ENCODE measurements at regions not wholly inside any gene's neighbourhood (a gene's known extent, or its start where the extent isn't known, plus 50 kb on each side); places are given as distances from the start of the nearest gene placed in this dataset.

GRCh38 chr3:64422932-64423331, 197.7 kb upstream of the PRICKLE2 start:
- WGBS = 81% methylated on average over 4 of the region's 4 CpGs
- no peaks in the 10 kb centered on the region for H3K27me3 ChIP-seq
- no peak overlapping the region for H3K27ac ChIP-seq
- H3K9me3 ChIP-seq = no peaks in the 10 kb centered on the region
- H3K4me1 ChIP-seq = no peaks in the 10 kb centered on the region
- no peak for DNase-seq (ENCODE audit: low spot score in 2 of 2)
- TF ChIP-seq, protein P1, sequence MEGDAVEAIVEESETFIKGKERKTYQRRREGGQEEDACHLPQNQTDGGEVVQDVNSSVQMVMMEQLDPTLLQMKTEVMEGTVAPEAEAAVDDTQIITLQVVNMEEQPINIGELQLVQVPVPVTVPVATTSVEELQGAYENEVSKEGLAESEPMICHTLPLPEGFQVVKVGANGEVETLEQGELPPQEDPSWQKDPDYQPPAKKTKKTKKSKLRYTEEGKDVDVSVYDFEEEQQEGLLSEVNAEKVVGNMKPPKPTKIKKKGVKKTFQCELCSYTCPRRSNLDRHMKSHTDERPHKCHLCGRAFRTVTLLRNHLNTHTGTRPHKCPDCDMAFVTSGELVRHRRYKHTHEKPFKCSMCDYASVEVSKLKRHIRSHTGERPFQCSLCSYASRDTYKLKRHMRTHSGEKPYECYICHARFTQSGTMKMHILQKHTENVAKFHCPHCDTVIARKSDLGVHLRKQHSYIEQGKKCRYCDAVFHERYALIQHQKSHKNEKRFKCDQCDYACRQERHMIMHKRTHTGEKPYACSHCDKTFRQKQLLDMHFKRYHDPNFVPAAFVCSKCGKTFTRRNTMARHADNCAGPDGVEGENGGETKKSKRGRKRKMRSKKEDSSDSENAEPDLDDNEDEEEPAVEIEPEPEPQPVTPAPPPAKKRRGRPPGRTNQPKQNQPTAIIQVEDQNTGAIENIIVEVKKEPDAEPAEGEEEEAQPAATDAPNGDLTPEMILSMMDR (IDR thresholded peaks at IDR 0.05) = no peak
- TF ChIP-seq POLR2AphosphoS5 (IDR thresholded peaks at IDR 0.05) = no peak
- no peak overlapping the region for H3K4me3 ChIP-seq
- no peaks in the 10 kb centered on the region for H3K36me3 ChIP-seq

DNA sequence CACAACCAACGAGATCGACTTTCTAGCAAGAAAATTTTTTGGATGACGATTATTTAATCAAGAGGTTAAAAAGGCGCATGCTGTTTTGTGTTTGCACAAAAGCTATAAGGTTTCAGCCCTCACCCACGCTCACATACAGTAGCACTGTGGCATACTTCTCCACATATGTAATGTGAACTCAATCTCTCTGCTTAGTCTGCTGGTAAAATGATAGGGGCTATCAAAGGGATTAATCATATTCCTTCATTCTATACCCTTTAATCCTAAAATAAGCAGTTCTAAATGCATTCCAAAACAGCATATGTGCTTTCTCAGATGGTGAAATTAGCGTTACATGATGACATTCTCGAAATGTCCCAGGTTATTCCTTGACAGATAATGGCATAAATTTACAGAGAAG, 196.9 kb upstream of the PRICKLE2 start:
- 88% methylated on average over 7 of the region's 7 CpGs for WGBS
- Histone ChIP-seq H3K27ac (no peak overlapping the region), H3K27me3 (no peaks in the 10 kb centered on the region), H3K9me3 (no peaks in the 10 kb centered on the region), H3K4me1 (no peaks in the 10 kb centered on the region), H3K4me3 (no peak overlapping the region), H3K36me3 (no peaks in the 10 kb centered on the region)
- DNase-seq (ENCODE audit: low spot score in 2 of 2) = no peak
- TF ChIP-seq POLR2A (IDR thresholded peaks at IDR 0.05) = no peak
- TF ChIP-seq, protein P1 (IDR thresholded peaks at IDR 0.05) = no peak
- TF ChIP-seq EP300 (IDR thresholded peaks at IDR 0.05) = no peak
- TF ChIP-seq POLR2AphosphoS5 (IDR thresholded peaks at IDR 0.05) = no peak

DNA sequence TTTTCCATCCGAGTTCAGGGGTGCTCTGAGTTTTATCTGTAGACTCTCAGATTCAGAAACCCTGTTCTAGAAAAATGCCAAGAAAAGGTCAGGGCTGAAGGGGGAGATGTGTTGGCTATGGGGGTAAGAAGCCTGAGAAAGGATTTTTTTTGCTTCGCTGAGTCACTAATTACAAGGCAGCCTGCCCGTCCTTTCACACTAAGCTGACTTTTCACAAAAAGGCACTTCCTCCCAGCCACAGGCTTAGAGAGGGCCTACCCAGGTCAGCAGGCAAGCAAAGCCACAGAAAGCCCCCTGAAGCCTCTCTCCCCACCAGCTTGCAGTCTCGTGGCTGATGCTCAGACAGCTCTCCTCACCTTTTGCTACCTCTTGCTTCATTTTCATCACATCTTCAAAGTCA, 192.6 kb upstream of the PRICKLE2 start:
- 62% methylated on average over 4 of the region's 4 CpGs for WGBS
- H3K9me3 ChIP-seq = no peaks in the 10 kb centered on the region
- no peaks in the 10 kb centered on the region for H3K36me3 ChIP-seq
- TF ChIP-seq, protein P1 (IDR thresholded peaks at IDR 0.05) = no peak
- no peak for TF ChIP-seq POLR2A (IDR thresholded peaks at IDR 0.05)
- no peaks in the 10 kb centered on the region for H3K4me1 ChIP-seq
- H3K27me3 ChIP-seq = no peaks in the 10 kb centered on the region
- no peak overlapping the region for H3K4me3 ChIP-seq
- no peak for DNase-seq (ENCODE audit: low spot score in 2 of 2)
- no peak overlapping the region for H3K27ac ChIP-seq

DNA sequence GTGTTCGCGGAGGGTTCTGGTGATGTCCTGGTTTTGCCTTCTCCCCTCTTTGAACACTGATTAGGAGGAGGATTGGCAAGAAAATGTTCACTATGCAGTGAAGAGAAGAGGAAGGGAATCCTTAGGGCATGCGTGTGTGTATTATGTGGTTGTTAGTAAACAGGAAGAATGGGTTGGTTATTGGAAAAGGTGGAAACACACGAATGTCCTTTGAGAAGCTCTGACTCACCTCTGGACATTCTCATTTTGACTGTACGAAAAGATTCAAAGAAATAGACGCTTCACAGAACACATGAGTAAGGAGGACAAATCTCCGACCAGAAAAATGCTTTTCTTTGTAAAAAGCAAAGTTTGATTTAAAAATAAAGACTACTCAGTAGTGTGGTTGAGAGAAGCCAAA, 188.8 kb upstream of the PRICKLE2 start:
- Histone ChIP-seq H3K4me1 (no peaks in the 10 kb centered on the region), H3K36me3 (no peaks in the 10 kb centered on the region), H3K27ac (no peak overlapping the region), H3K4me3 (no peak overlapping the region), H3K9me3 (no peaks in the 10 kb centered on the region), H3K27me3 (no peaks in the 10 kb centered on the region)
- 89% methylated on average over 7 of the region's 7 CpGs for WGBS
- TF ChIP-seq EP300 (IDR thresholded peaks at IDR 0.05) (no peak), POLR2AphosphoS5 (IDR thresholded peaks at IDR 0.05) (no peak), POLR2A (IDR thresholded peaks at IDR 0.05) (no peak)
- TF ChIP-seq, protein P1 (IDR thresholded peaks at IDR 0.05) = no peak
- DNase-seq (ENCODE audit: low spot score in 2 of 2) = no peak

GRCh38 chr3:64411101-64411500, 185.8 kb upstream of the PRICKLE2 start:
- TF ChIP-seq POLR2A (IDR thresholded peaks at IDR 0.05) (no peak), POLR2AphosphoS5 (IDR thresholded peaks at IDR 0.05) (no peak), EP300 (IDR thresholded peaks at IDR 0.05) (no peak)
- TF ChIP-seq, protein P1 (IDR thresholded peaks at IDR 0.05) = no peak
- no peaks in the 10 kb centered on the region for H3K36me3 ChIP-seq
- 64% methylated on average over 4 of the region's 4 CpGs for WGBS
- no peaks in the 10 kb centered on the region for H3K9me3 ChIP-seq
- DNase-seq (ENCODE audit: low spot score in 2 of 2) = no peak
- H3K4me3 ChIP-seq = no peak overlapping the region
- H3K4me1 ChIP-seq = no peaks in the 10 kb centered on the region
- no peaks in the 10 kb centered on the region for H3K27me3 ChIP-seq
- no peak overlapping the region for H3K27ac ChIP-seq
